ENCODE measurements at regions not wholly inside any gene's neighbourhood (a gene's known extent, or its start where the extent isn't known, plus 50 kb on each side); places are given as distances from the start of the nearest gene placed in this dataset.
"Not testable (repeated sequence)": the region's sequence is repeated elsewhere in the genome, so short reads cannot be mapped to it uniquely, and the experiment has no call there.

- not testable (repeated sequence) for DNase-seq (ENCODE audit: low read depth in 2 of 2)
These were observed 168.4 kb downstream of the CWH43 start for GRCh38 chr4:49154308-49155103.

- DNase-seq (ENCODE audit: low read depth in 2 of 2): not testable (repeated sequence)
These were observed 169.2 kb downstream of the CWH43 start for GRCh38 chr4:49155270-49155669.

- not testable (repeated sequence) for DNase-seq (ENCODE audit: low read depth in 2 of 2)
These were observed 170.2 kb downstream of the CWH43 start for GRCh38 chr4:49156309-49156708.

- not testable (repeated sequence) for DNase-seq (ENCODE audit: low read depth in 2 of 2)
These were observed 171.6 kb downstream of the CWH43 start for GRCh38 chr4:49157630-49158029.

GRCh38 chr4:49161111-49161541 lies 175.1 kb downstream of the CWH43 start:
- not testable (repeated sequence) for DNase-seq (ENCODE audit: low read depth in 2 of 2)

GRCh38 chr4:49164916-49165315 lies 178.8 kb downstream of the CWH43 start:
- DNase-seq (ENCODE audit: low read depth in 2 of 2): not testable (repeated sequence)

- DNase-seq (ENCODE audit: low read depth in 2 of 2): not testable (repeated sequence)
These were observed 191.8 kb downstream of the CWH43 start for GRCh38 chr4:49177847-49178246.

GRCh38 chr4:49181088-49181487 lies 195.0 kb downstream of the CWH43 start:
- not testable (repeated sequence) for DNase-seq (ENCODE audit: low read depth in 2 of 2)

GRCh38 chr4:49211396-49212194 lies 225.5 kb downstream of the CWH43 start:
- not testable (repeated sequence) for DNase-seq (ENCODE audit: low read depth in 2 of 2)

GRCh38 chr4:49213250-49213649 lies 227.2 kb downstream of the CWH43 start:
- not testable (repeated sequence) for DNase-seq (ENCODE audit: low read depth in 2 of 2)

- DNase-seq (ENCODE audit: low read depth in 2 of 2): not testable (repeated sequence)
These were observed 227.7 kb downstream of the CWH43 start for GRCh38 chr4:49213750-49214149.

GRCh38 chr4:49214453-49215081 lies 228.5 kb downstream of the CWH43 start:
- not testable (repeated sequence) for DNase-seq (ENCODE audit: low read depth in 2 of 2)

- not testable (repeated sequence) for DNase-seq (ENCODE audit: low read depth in 2 of 2)
These were observed 229.0 kb downstream of the CWH43 start for GRCh38 chr4:49215082-49215479.

GRCh38 chr4:49216606-49217005 lies 230.5 kb downstream of the CWH43 start:
- DNase-seq (ENCODE audit: low read depth in 2 of 2): not testable (repeated sequence)

- no peak for DNase-seq (ENCODE audit: low read depth in 2 of 2)
These were observed 231.4 kb downstream of the CWH43 start for GRCh38 chr4:49217492-49217891.

GRCh38 chr4:49218094-49218493 lies 232.0 kb downstream of the CWH43 start:
- not testable (repeated sequence) for DNase-seq (ENCODE audit: low read depth in 2 of 2)

GRCh38 chr4:49218931-49219330 lies 232.9 kb downstream of the CWH43 start:
- not testable (repeated sequence) for DNase-seq (ENCODE audit: low read depth in 2 of 2)

GRCh38 chr4:49219489-49220225 lies 233.6 kb downstream of the CWH43 start:
- DNase-seq (ENCODE audit: low read depth in 2 of 2): not testable (repeated sequence)

- DNase-seq (ENCODE audit: low read depth in 2 of 2): no peak
These were observed 235.1 kb downstream of the CWH43 start for GRCh38 chr4:49221209-49221608.

- DNase-seq (ENCODE audit: low read depth in 2 of 2): not testable (repeated sequence)
These were observed 236.7 kb downstream of the CWH43 start for GRCh38 chr4:49222810-49223209.

- not testable (repeated sequence) for DNase-seq (ENCODE audit: low read depth in 2 of 2)
These were observed 240.3 kb downstream of the CWH43 start for GRCh38 chr4:49226216-49226866.
